ENCODE measurements at regions not wholly inside any gene's neighbourhood (a gene's known extent, or its start where the extent isn't known, plus 50 kb on each side); places are given as distances from the start of the nearest gene placed in this dataset.

DNA sequence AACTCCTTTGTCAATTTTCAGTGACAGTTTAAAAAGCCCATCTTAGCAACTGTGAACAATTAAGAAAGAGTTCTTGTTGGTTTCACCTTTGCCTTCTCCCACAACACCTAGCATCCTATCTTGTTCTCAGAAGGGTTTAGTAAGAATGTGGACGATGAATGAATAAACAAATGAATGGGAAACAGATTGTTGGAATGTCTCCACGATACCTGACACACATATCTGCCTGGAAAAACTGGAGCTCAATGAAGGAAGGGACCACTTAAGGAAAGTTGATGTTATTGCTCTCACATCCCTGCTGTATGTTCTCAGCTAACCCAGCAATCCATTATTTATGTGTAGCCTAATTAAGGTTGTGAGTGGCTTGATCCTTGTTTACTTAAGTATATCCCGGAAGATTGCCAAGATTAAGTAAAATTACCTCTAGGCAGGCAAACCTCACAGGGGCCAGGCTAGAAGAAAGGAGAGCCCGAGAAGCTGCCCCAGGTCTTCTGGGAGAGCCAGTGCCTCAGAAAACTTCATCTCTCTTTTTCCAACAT, 286.4 kb downstream of the NXPE2 start:
- no peaks in the 10 kb centered on the region for H3K27me3 ChIP-seq (ENCODE audit: insufficient read depth, low read length, poor library complexity)
- no peaks in the 10 kb centered on the region for H3K79me1 ChIP-seq (ENCODE audit: low read length)
- no peak overlapping the region for H3K4me3 ChIP-seq (ENCODE audit: low read length)
- no peak overlapping the region for H3K23ac ChIP-seq (ENCODE audit: low read length)
- no peak overlapping the region for H3K18ac ChIP-seq (ENCODE audit: low read length)
- H4K8ac ChIP-seq (ENCODE audit: low read depth, low read length) = no peak overlapping the region
- no peak for DNase-seq
- H3K27ac ChIP-seq (ENCODE audit: low read depth, low read length) = no peak overlapping the region
- no peak overlapping the region for H3K4me2 ChIP-seq (ENCODE audit: low read length)
- H3K56ac ChIP-seq (ENCODE audit: low read length) = no peak overlapping the region
- no peak overlapping the region for H2BK5ac ChIP-seq (ENCODE audit: low read length)
- H2BK120ac ChIP-seq (ENCODE audit: low read depth, low read length) = no peak overlapping the region
- H2AK5ac ChIP-seq (ENCODE audit: low read length) = no peak overlapping the region
- no peaks in the 10 kb centered on the region for H3K36me3 ChIP-seq (ENCODE audit: control insufficient read depth, insufficient read depth, low read length)
- WGBS (ENCODE audit: extremely low coverage, insufficient coverage, low lambda C conversion rate) = no CpG with 5 or more reads among the region's 4 CpGs
- no peak overlapping the region for H3K4ac ChIP-seq (ENCODE audit: low read depth, low read length)
- no peaks in the 10 kb centered on the region for H3K79me2 ChIP-seq (ENCODE audit: control insufficient read depth, insufficient read depth, low read length)
- no peak overlapping the region for H3K9ac ChIP-seq (ENCODE audit: low read length)
- no peak overlapping the region for H4K5ac ChIP-seq (ENCODE audit: low read length)
- no peaks in the 10 kb centered on the region for H3K4me1 ChIP-seq (ENCODE audit: control insufficient read depth, low read depth, low read length)
- no peak overlapping the region for H2BK15ac ChIP-seq (replicated peaks; ENCODE audit: low read depth)

- Histone ChIP-seq H3K23ac (ENCODE audit: low read length) (no peak overlapping the region), H3K27me3 (ENCODE audit: insufficient read depth, low read length, poor library complexity) (no peaks in the 10 kb centered on the region), H3K79me1 (ENCODE audit: low read length) (no peaks in the 10 kb centered on the region), H3K36me3 (ENCODE audit: control insufficient read depth, insufficient read depth, low read length) (no peaks in the 10 kb centered on the region), H3K79me2 (ENCODE audit: control insufficient read depth, insufficient read depth, low read length) (no peaks in the 10 kb centered on the region), H3K18ac (ENCODE audit: low read length) (no peak overlapping the region), H3K4me2 (ENCODE audit: low read length) (no peak overlapping the region), H3K27ac (ENCODE audit: low read depth, low read length) (no peak overlapping the region), H2BK5ac (ENCODE audit: low read length) (no peak overlapping the region), H4K8ac (ENCODE audit: low read depth, low read length) (no peak overlapping the region), H3K4ac (ENCODE audit: low read depth, low read length) (no peak overlapping the region), H2BK15ac (replicated peaks; ENCODE audit: low read depth) (no peak overlapping the region), H2BK120ac (ENCODE audit: low read depth, low read length) (no peak overlapping the region), H3K9ac (ENCODE audit: low read length) (no peak overlapping the region), H3K4me3 (ENCODE audit: low read length) (no peak overlapping the region), H4K5ac (ENCODE audit: low read length) (no peak overlapping the region), H3K56ac (ENCODE audit: low read length) (no peak overlapping the region), H3K4me1 (ENCODE audit: control insufficient read depth, low read depth, low read length) (no peaks in the 10 kb centered on the region), H2AK5ac (ENCODE audit: low read length) (no peak overlapping the region)
- WGBS (ENCODE audit: extremely low coverage, insufficient coverage, low lambda C conversion rate) = no CpG with 5 or more reads among the region's 9 CpGs
- DNase-seq = no peak
These were observed 292.8 kb downstream of the NXPE2 start for GRCh38 chr11:114970927-114971645.

DNA sequence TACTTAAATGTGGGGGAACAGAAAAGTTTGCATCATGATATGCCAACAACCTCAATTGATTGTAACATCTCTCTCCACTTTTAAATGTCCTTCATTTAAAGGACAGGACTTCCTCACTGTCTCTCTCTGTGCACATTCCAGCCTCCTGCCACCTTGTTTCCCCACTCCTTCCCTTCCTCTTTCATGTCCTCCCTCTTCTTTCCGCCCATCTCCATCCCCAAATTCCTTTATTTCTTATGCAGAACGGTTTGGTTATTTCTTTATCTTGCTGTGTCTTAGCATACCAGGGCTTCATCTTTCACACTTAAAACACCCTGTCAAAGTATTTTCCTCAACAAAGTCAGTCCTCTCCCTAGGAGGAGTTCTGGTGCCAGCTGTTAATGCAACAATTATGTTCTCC, 293.8 kb downstream of the NXPE2 start:
- Histone ChIP-seq H3K27me3 (ENCODE audit: insufficient read depth, low read length, poor library complexity) (no peaks in the 10 kb centered on the region), H3K79me1 (ENCODE audit: low read length) (no peaks in the 10 kb centered on the region), H3K4ac (ENCODE audit: low read depth, low read length) (no peak overlapping the region), H3K79me2 (ENCODE audit: control insufficient read depth, insufficient read depth, low read length) (no peaks in the 10 kb centered on the region), H3K4me1 (ENCODE audit: control insufficient read depth, low read depth, low read length) (no peaks in the 10 kb centered on the region), H2BK120ac (ENCODE audit: low read depth, low read length) (no peak overlapping the region), H2BK15ac (replicated peaks; ENCODE audit: low read depth) (no peak overlapping the region), H3K9ac (ENCODE audit: low read length) (no peak overlapping the region), H3K4me3 (ENCODE audit: low read length) (no peak overlapping the region), H2AK5ac (ENCODE audit: low read length) (no peak overlapping the region), H3K27ac (ENCODE audit: low read depth, low read length) (no peak overlapping the region), H3K23ac (ENCODE audit: low read length) (no peak overlapping the region), H3K4me2 (ENCODE audit: low read length) (no peak overlapping the region), H4K5ac (ENCODE audit: low read length) (no peak overlapping the region), H3K36me3 (ENCODE audit: control insufficient read depth, insufficient read depth, low read length) (no peaks in the 10 kb centered on the region), H3K18ac (ENCODE audit: low read length) (no peak overlapping the region), H4K8ac (ENCODE audit: low read depth, low read length) (no peak overlapping the region), H2BK5ac (ENCODE audit: low read length) (no peak overlapping the region), H3K56ac (ENCODE audit: low read length) (no peak overlapping the region)
- DNase-seq = no peak
- WGBS (ENCODE audit: extremely low coverage, insufficient coverage, low lambda C conversion rate) = 100% methylated on average over 1 of the region's 2 CpGs

- Histone ChIP-seq H3K4me1 (ENCODE audit: control insufficient read depth, low read depth, low read length) (no peaks in the 10 kb centered on the region), H2BK15ac (replicated peaks; ENCODE audit: low read depth) (no peak overlapping the region), H3K9ac (ENCODE audit: low read length) (no peak overlapping the region), H3K56ac (ENCODE audit: low read length) (no peak overlapping the region), H3K4ac (ENCODE audit: low read depth, low read length) (no peak overlapping the region), H2BK120ac (ENCODE audit: low read depth, low read length) (no peak overlapping the region), H3K18ac (ENCODE audit: low read length) (no peak overlapping the region), H4K5ac (ENCODE audit: low read length) (no peak overlapping the region), H2AK5ac (ENCODE audit: low read length) (no peak overlapping the region), H2BK5ac (ENCODE audit: low read length) (no peak overlapping the region), H4K8ac (ENCODE audit: low read depth, low read length) (no peak overlapping the region), H3K27ac (ENCODE audit: low read depth, low read length) (no peak overlapping the region), H3K27me3 (ENCODE audit: insufficient read depth, low read length, poor library complexity) (no peaks in the 10 kb centered on the region), H3K36me3 (ENCODE audit: control insufficient read depth, insufficient read depth, low read length) (no peaks in the 10 kb centered on the region), H3K23ac (ENCODE audit: low read length) (no peak overlapping the region), H3K4me3 (ENCODE audit: low read length) (no peak overlapping the region), H3K4me2 (ENCODE audit: low read length) (no peak overlapping the region), H3K79me1 (ENCODE audit: low read length) (no peaks in the 10 kb centered on the region), H3K79me2 (ENCODE audit: control insufficient read depth, insufficient read depth, low read length) (no peaks in the 10 kb centered on the region)
- WGBS (ENCODE audit: extremely low coverage, insufficient coverage, low lambda C conversion rate) = no CpG with 5 or more reads among the region's 4 CpGs
- DNase-seq = no peak
These were observed 299.3 kb downstream of the NXPE2 start for GRCh38 chr11:114977651-114978050.

- no peaks in the 10 kb centered on the region for H3K27me3 ChIP-seq (ENCODE audit: insufficient read depth, low read length, poor library complexity)
- no peak overlapping the region for H3K18ac ChIP-seq (ENCODE audit: low read length)
- no peak overlapping the region for H2BK120ac ChIP-seq (ENCODE audit: low read depth, low read length)
- H3K4me2 ChIP-seq (ENCODE audit: low read length) = no peak overlapping the region
- WGBS (ENCODE audit: extremely low coverage, insufficient coverage, low lambda C conversion rate) = no CpG with 5 or more reads among the region's 1 CpG
- H3K56ac ChIP-seq (ENCODE audit: low read length) = no peak overlapping the region
- H2AK5ac ChIP-seq (ENCODE audit: low read length) = no peak overlapping the region
- no peaks in the 10 kb centered on the region for H3K4me1 ChIP-seq (ENCODE audit: control insufficient read depth, low read depth, low read length)
- H2BK5ac ChIP-seq (ENCODE audit: low read length) = no peak overlapping the region
- no peak overlapping the region for H4K8ac ChIP-seq (ENCODE audit: low read depth, low read length)
- no peak overlapping the region for H3K9ac ChIP-seq (ENCODE audit: low read length)
- H4K5ac ChIP-seq (ENCODE audit: low read length) = no peak overlapping the region
- no peak overlapping the region for H3K27ac ChIP-seq (ENCODE audit: low read depth, low read length)
- no peak overlapping the region for H2BK15ac ChIP-seq (replicated peaks; ENCODE audit: low read depth)
- H3K79me2 ChIP-seq (ENCODE audit: control insufficient read depth, insufficient read depth, low read length) = no peaks in the 10 kb centered on the region
- no peaks in the 10 kb centered on the region for H3K36me3 ChIP-seq (ENCODE audit: control insufficient read depth, insufficient read depth, low read length)
- no peak overlapping the region for H3K23ac ChIP-seq (ENCODE audit: low read length)
- H3K4me3 ChIP-seq (ENCODE audit: low read length) = no peak overlapping the region
- no peaks in the 10 kb centered on the region for H3K79me1 ChIP-seq (ENCODE audit: low read length)
- no peak for DNase-seq
- no peak overlapping the region for H3K4ac ChIP-seq (ENCODE audit: low read depth, low read length)
These were observed 303.8 kb downstream of the NXPE2 start for GRCh38 chr11:114982141-114982540.
